ENCODE measurements at regions not wholly inside any gene's neighbourhood (a gene's known extent, or its start where the extent isn't known, plus 50 kb on each side); places are given as distances from the start of the nearest gene placed in this dataset.
"Not testable (repeated sequence)": the region's sequence is repeated elsewhere in the genome, so short reads cannot be mapped to it uniquely, and the experiment has no call there.

- 87 to 91% methylated on average over 2 of the region's 2 CpGs for WGBS, 2 donors
- Histone ChIP-seq H3K36me3 (ENCODE audit: control insufficient read depth in 4 of 4, insufficient read depth in 4 of 4, low read length in 4 of 4) (no peaks in the 10 kb centered on the region), H3K4me3 (no peak overlapping the region), H3K9ac (ENCODE audit: insufficient read depth in 1 of 2, low read length in 2 of 2) (no peak overlapping the region), H3K4me1 (ENCODE audit: control insufficient read depth in 5 of 5, insufficient read depth in 5 of 5, low read length in 5 of 5) (peaks cover 0 to 7% (median 0%) of the 10 kb centered on the region in 5 donors), H3K27me3 (ENCODE audit: control insufficient read depth in 3 of 3, insufficient read depth in 3 of 3, low read length in 2 of 3) (no peaks in the 10 kb centered on the region), H3K27ac (ENCODE audit: low read depth in 1 of 2, low read length in 1 of 2) (no peak overlapping the region), H3K9me3 (ENCODE audit: control insufficient read depth in 4 of 4, insufficient read depth in 3 of 4, low read length in 3 of 4) (peaks cover 0 to 3% (median 2%) of the 10 kb centered on the region in 4 donors)
- no peak for TF ChIP-seq CTCF (IDR thresholded peaks at IDR 0.05; ENCODE audit: control extremely low read depth, extremely low read depth)
- ATAC-seq (ENCODE audit: insufficient read depth, low FRiP score) (no peak), DNase-seq (no peak)
Observed at GRCh38 chr3:132980102-132980501, 58.1 kb upstream of the TMEM108 start.

GRCh38 chr3:132979606-132980005 lies 58.6 kb upstream of the TMEM108 start:
- Histone ChIP-seq H3K27ac (ENCODE audit: low read depth in 1 of 2, low read length in 1 of 2) (no peak overlapping the region), H3K36me3 (ENCODE audit: control insufficient read depth in 4 of 4, insufficient read depth in 4 of 4, low read length in 4 of 4) (no peaks in the 10 kb centered on the region), H3K27me3 (ENCODE audit: control insufficient read depth in 3 of 3, insufficient read depth in 3 of 3, low read length in 2 of 3) (no peaks in the 10 kb centered on the region), H3K4me3 (no peak overlapping the region), H3K9ac (ENCODE audit: insufficient read depth in 1 of 2, low read length in 2 of 2) (no peak overlapping the region), H3K4me1 (ENCODE audit: control insufficient read depth in 5 of 5, insufficient read depth in 5 of 5, low read length in 5 of 5) (peaks cover 0 to 7% (median 0%) of the 10 kb centered on the region in 5 donors), H3K9me3 (ENCODE audit: control insufficient read depth in 4 of 4, insufficient read depth in 3 of 4, low read length in 3 of 4) (peaks cover 0 to 3% (median 2%) of the 10 kb centered on the region in 4 donors)
- WGBS, 2 donors = 92 to 97% methylated on average over 1 of the region's 1 CpG
- no peak for TF ChIP-seq CTCF (IDR thresholded peaks at IDR 0.05; ENCODE audit: control extremely low read depth, extremely low read depth)
- DNase-seq (no peak), ATAC-seq (ENCODE audit: insufficient read depth, low FRiP score) (no peak)

GRCh38 chr3:132978946-132979345 lies 59.2 kb upstream of the TMEM108 start:
- ATAC-seq (ENCODE audit: insufficient read depth, low FRiP score) = not testable (repeated sequence)

GRCh38 chr3:132978464-132978863 lies 59.7 kb upstream of the TMEM108 start:
- Histone ChIP-seq H3K9ac (ENCODE audit: insufficient read depth in 1 of 2, low read length in 2 of 2) (no peak overlapping the region), H3K27ac (ENCODE audit: low read depth in 1 of 2, low read length in 1 of 2) (no peak overlapping the region), H3K36me3 (ENCODE audit: control insufficient read depth in 4 of 4, insufficient read depth in 4 of 4, low read length in 4 of 4) (no peaks in the 10 kb centered on the region), H3K9me3 (ENCODE audit: control insufficient read depth in 4 of 4, insufficient read depth in 3 of 4, low read length in 3 of 4) (peaks cover 0 to 3% (median 2%) of the 10 kb centered on the region in 4 donors), H3K27me3 (ENCODE audit: control insufficient read depth in 3 of 3, insufficient read depth in 3 of 3, low read length in 2 of 3) (no peaks in the 10 kb centered on the region), H3K4me1 (ENCODE audit: control insufficient read depth in 5 of 5, insufficient read depth in 5 of 5, low read length in 5 of 5) (peaks cover 0 to 7% (median 0%) of the 10 kb centered on the region in 5 donors), H3K4me3 (no peak overlapping the region)
- 54 to 65% methylated on average over 2 of the region's 2 CpGs for WGBS, 2 donors
- no peak for DNase-seq
- no peak for ATAC-seq (ENCODE audit: insufficient read depth, low FRiP score)
- TF ChIP-seq CTCF (IDR thresholded peaks at IDR 0.05; ENCODE audit: control extremely low read depth, extremely low read depth) = no peak

More at GRCh38 chr3:132978946-132979345, 59.2 kb upstream of the TMEM108 start:
- not testable (repeated sequence) for H3K27ac ChIP-seq (ENCODE audit: low read depth in 1 of 2, low read length in 1 of 2); H3K9ac ChIP-seq (ENCODE audit: insufficient read depth in 1 of 2, low read length in 2 of 2); DNase-seq; H3K36me3 ChIP-seq (ENCODE audit: control insufficient read depth in 4 of 4, insufficient read depth in 4 of 4, low read length in 4 of 4); H3K4me3 ChIP-seq; H3K27me3 ChIP-seq (ENCODE audit: control insufficient read depth in 3 of 3, insufficient read depth in 3 of 3, low read length in 2 of 3); H3K4me1 ChIP-seq (ENCODE audit: control insufficient read depth in 5 of 5, insufficient read depth in 5 of 5, low read length in 5 of 5); H3K9me3 ChIP-seq (ENCODE audit: control insufficient read depth in 4 of 4, insufficient read depth in 3 of 4, low read length in 3 of 4)
- WGBS, 2 donors = 89 to 91% methylated on average over 3 of the region's 3 CpGs
